SK-N-SH treated with all-trans-retinoic acid at 6 μM for 48 hours (cell line): ENCODE measurements at regions not wholly inside any gene's neighbourhood (a gene's known extent, or its start where the extent isn't known, plus 50 kb on each side); places are given as distances from the start of the nearest gene placed in this dataset.

Experiments
- ATAC-seq: fragments of 200-7000 bp; cut with Tn5 transposase; 3 replicates; pipeline ENCODE4 v1.9.1; 2020; ENCODE audit warnings: mild to moderate bottlenecking, moderate library complexity
- ARNTL ChIP-seq: fragments of 450-650 bp; formaldehyde crosslinking; IDR thresholded peaks from 2 replicates; pipeline ENCODE4 v1.5.0; 2020; ENCODE audit warnings: low read depth, mild to moderate bottlenecking, moderate library complexity, borderline replicate concordance
- BACH2 ChIP-seq: fragments of 250-450 bp; sonication (Bioruptor Pico); IDR thresholded peaks from 2 replicates; pipeline ENCODE4 v1.9.0; 2021; ENCODE audit warnings: mild to moderate bottlenecking, borderline replicate concordance
- CREB5 ChIP-seq: fragments of 250-450 bp; sonication (Bioruptor Pico); IDR thresholded peaks from 2 replicates; pipeline ENCODE4 v1.5.1; 2020; ENCODE audit warnings: low read depth, mild to moderate bottlenecking, moderate library complexity
- CSDC2 ChIP-seq: fragments of 250-450 bp; sonication (Bioruptor Pico); IDR thresholded peaks from 2 replicates; pipeline ENCODE4 v1.5.0; 2020; ENCODE audit warnings: mild to moderate bottlenecking, moderate library complexity
- ESRRG ChIP-seq: fragments of 250-450 bp; sonication (Bioruptor Pico); IDR thresholded peaks from 2 replicates; pipeline ENCODE4 v1.6.1; 2021; ENCODE audit warnings: mild to moderate bottlenecking
- GLIS3 ChIP-seq: fragments of 250-450 bp; sonication (Bioruptor Pico); IDR thresholded peaks from 2 replicates; pipeline ENCODE4 v1.5.0; 2020; ENCODE audit warnings: mild to moderate bottlenecking, moderate library complexity
- ISL1 ChIP-seq: fragments of 250-450 bp; sonication (Bioruptor Pico); IDR thresholded peaks from 2 replicates; pipeline ENCODE4 v2.1.2; 2022; ENCODE audit warnings: mild to moderate bottlenecking, moderate library complexity
- OSR1 ChIP-seq: fragments of 250-450 bp; sonication (Bioruptor Pico); IDR thresholded peaks from 2 replicates; pipeline ENCODE4 v1.8.0; 2022; ENCODE audit warnings: moderate library complexity, mild to moderate bottlenecking, inconsistent platforms
- PATZ1 ChIP-seq: fragments of 250-450 bp; sonication (Bioruptor Pico); IDR thresholded peaks from 2 replicates; pipeline ENCODE4 v1.8.0; 2020; ENCODE audit warnings: mild to moderate bottlenecking, moderate library complexity, borderline replicate concordance
- PPARA ChIP-seq: fragments of 250-450 bp; sonication (Bioruptor Pico); IDR thresholded peaks from 2 replicates; pipeline ENCODE4 v1.5.0; 2020; ENCODE audit warnings: mild to moderate bottlenecking, borderline replicate concordance
- RARB ChIP-seq: fragments of 250-450 bp; sonication (Bioruptor Pico); IDR thresholded peaks from 2 replicates; pipeline ENCODE4 v1.8.0; 2021; ENCODE audit warnings: mild to moderate bottlenecking, moderate library complexity
- TOX ChIP-seq: fragments of 250-450 bp; sonication (Bioruptor Pico); IDR thresholded peaks from 2 replicates; pipeline ENCODE4 v1.8.0; 2021; ENCODE audit warnings: mild to moderate bottlenecking, moderate library complexity, borderline replicate concordance
- TSHZ2 ChIP-seq: fragments of 250-450 bp; sonication (Bioruptor Pico); IDR thresholded peaks from 2 replicates; pipeline ENCODE4 v1.5.0; 2020; ENCODE audit warnings: mild to moderate bottlenecking, moderate library complexity
- ZFP3 ChIP-seq: fragments of 250-450 bp; sonication (Bioruptor Pico); IDR thresholded peaks from 2 replicates; pipeline ENCODE4 v1.5.0; 2020; ENCODE audit warnings: mild to moderate bottlenecking, moderate library complexity
- ZNF70 ChIP-seq: fragments of 450-650 bp; formaldehyde crosslinking; IDR thresholded peaks from 2 replicates; pipeline ENCODE4 v1.5.0; 2020; ENCODE audit warnings: mild to moderate bottlenecking, moderate library complexity
- ZNF8 ChIP-seq: fragments of 450-650 bp; formaldehyde crosslinking; IDR thresholded peaks from 2 replicates; pipeline ENCODE4 v1.5.0; 2020; ENCODE audit warnings: mild to moderate bottlenecking, moderate library complexity
- TF ChIP-seq, protein P1 (sequence below): fragments of 250-450 bp; sonication (Bioruptor Pico); IDR thresholded peaks from 2 replicates; pipeline ENCODE4 v1.8.0; 2021; ENCODE audit warnings: low read depth, mild to moderate bottlenecking, moderate library complexity, borderline replicate concordance
- TF ChIP-seq, protein P2 (sequence below): fragments of 250-450 bp; sonication (Bioruptor Pico); IDR thresholded peaks from 2 replicates; pipeline ENCODE4 v1.5.1; 2021; ENCODE audit warnings: mild to moderate bottlenecking, moderate library complexity

DNA sequence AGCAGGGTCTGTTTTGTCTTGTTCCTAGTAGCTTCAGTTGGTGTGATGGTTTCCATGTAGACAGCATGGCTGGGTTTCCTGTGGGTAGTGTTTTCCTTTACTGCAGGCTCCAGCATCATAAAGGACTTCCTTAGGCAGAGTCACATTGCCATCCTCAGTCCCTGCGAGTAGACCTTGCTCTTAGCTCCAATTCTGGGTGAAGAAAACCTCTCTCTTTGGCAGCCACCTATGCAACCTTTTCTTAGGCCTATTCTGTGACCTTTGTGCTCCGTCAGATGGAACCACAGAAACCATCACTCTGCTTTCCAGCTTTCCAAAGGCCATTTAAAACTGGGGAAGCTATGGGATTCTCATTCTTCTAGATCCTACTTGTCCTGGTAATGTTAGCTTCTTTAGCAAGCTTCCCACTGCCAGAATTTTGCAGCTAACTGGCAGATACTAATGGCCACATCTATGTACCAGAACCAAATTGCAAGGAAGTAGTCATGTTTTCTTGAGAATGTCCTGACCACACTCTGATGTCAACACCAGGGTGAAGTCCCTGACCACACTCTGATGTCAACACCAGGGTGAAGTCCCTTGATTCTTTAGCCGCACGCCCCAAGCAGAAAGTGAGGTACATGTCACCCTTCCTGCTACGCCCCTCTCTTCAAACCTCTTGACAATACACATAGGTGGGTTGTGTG lies 646.6 kb upstream of the HS3ST5 start (continued):
- TF ChIP-seq ARNTL (CRISPR knock-in tag), result no peak

- ATAC-seq, result no peak
Measured at GRCh38 chr6:114987281-114987680, 644.5 kb upstream of the HS3ST5 start.

DNA sequence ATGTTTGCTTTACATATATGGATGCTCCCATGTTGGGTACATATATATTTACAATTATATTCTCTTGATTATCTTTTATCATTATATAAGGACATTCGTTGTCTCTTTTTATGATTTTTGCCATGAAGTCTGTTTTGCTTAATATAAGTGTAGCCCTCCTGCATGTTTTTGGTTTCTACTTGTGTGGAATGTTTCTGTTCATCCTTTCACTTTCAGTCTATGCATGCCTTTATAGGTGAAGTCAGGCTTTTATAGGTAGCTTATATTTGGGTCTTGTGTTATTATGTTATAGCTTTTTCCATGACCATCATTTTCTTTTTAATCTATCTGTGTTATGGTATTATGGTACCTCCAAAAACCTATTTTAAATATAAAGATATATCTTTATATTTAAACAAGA lies 612.5 kb upstream of the HS3ST5 start:
- ATAC-seq, result no peak
- TF ChIP-seq, protein P1, sequence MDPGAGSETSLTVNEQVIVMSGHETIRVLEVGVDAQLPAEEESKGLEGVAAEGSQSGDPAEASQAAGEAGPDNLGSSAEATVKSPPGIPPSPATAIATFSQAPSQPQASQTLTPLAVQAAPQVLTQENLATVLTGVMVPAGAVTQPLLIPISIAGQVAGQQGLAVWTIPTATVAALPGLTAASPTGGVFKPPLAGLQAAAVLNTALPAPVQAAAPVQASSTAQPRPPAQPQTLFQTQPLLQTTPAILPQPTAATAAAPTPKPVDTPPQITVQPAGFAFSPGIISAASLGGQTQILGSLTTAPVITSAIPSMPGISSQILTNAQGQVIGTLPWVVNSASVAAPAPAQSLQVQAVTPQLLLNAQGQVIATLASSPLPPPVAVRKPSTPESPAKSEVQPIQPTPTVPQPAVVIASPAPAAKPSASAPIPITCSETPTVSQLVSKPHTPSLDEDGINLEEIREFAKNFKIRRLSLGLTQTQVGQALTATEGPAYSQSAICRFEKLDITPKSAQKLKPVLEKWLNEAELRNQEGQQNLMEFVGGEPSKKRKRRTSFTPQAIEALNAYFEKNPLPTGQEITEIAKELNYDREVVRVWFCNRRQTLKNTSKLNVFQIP (CRISPR knock-in tag), result no peak
- TF ChIP-seq ESRRG (CRISPR knock-in tag) (no peak), ZNF70 (CRISPR knock-in tag) (no peak), TOX (no peak), BACH2 (CRISPR knock-in tag) (no peak), CSDC2 (CRISPR knock-in tag) (no peak)

More at GRCh38 chr6:114987281-114987680, 644.5 kb upstream of the HS3ST5 start:
- no peak for TF ChIP-seq BACH2 (CRISPR knock-in tag)
- TF ChIP-seq, protein P2, sequence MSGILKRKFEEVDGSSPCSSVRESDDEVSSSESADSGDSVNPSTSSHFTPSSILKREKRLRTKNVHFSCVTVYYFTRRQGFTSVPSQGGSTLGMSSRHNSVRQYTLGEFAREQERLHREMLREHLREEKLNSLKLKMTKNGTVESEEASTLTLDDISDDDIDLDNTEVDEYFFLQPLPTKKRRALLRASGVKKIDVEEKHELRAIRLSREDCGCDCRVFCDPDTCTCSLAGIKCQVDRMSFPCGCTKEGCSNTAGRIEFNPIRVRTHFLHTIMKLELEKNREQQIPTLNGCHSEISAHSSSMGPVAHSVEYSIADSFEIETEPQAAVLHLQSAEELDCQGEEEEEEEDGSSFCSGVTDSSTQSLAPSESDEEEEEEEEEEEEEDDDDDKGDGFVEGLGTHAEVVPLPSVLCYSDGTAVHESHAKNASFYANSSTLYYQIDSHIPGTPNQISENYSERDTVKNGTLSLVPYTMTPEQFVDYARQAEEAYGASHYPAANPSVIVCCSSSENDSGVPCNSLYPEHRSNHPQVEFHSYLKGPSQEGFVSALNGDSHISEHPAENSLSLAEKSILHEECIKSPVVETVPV, result no peak
- TF ChIP-seq ESRRG (CRISPR knock-in tag), result no peak
- TF ChIP-seq, protein P1 (CRISPR knock-in tag), result no peak
- TF ChIP-seq ARNTL (CRISPR knock-in tag), result no peak
- no peak for TF ChIP-seq TOX
- no peak for TF ChIP-seq ZNF8 (CRISPR knock-in tag)
- no peak for TF ChIP-seq ZFP3 (CRISPR knock-in tag)
- TF ChIP-seq ZNF70 (CRISPR knock-in tag), result no peak
- no peak for TF ChIP-seq GLIS3 (CRISPR knock-in tag)
- TF ChIP-seq PPARA (CRISPR knock-in tag), result no peak
- TF ChIP-seq PATZ1 (CRISPR knock-in tag), result no peak
- no peak for TF ChIP-seq CREB5 (CRISPR knock-in tag)
- TF ChIP-seq ISL1 (CRISPR knock-in tag), result no peak
- TF ChIP-seq RARB (CRISPR knock-in tag), result no peak
- TF ChIP-seq OSR1, result no peak
- no peak for TF ChIP-seq TSHZ2 (CRISPR knock-in tag)
